ENCODE measurements at regions not wholly inside any gene's neighbourhood (a gene's known extent, or its start where the extent isn't known, plus 50 kb on each side); places are given as distances from the start of the nearest gene placed in this dataset.

DNA sequence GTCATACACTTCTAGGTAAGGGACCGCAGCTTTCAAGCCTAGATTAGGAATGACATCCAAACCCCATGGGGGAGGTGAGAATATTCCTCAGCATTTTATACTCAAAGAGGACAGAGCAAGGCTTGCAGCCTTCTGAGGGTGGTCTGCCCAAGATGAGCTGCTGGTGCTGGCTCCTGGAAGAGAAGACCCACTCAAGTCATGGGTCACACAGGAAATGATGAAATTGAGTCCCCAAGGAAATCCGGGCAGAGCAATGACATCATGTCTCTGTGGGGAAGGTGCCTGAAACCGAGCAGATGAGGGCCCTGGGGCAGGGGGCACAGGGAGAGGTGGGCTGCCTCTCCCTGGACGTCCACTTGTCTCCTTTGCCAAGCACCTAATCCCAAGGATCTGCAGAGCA, 468.7 kb downstream of the TSHZ3 start:
- no peaks in the 10 kb centered on the region for H3K27me3 ChIP-seq (replicated peaks; ENCODE audit: control insufficient read depth, insufficient read depth, low read length)
- H3K4me3 ChIP-seq (replicated peaks; ENCODE audit: low read depth, low read length): no peak overlapping the region
- DNase-seq (ENCODE audit: extremely low read depth, insufficient read length): no peak
- TF ChIP-seq, protein P1, sequence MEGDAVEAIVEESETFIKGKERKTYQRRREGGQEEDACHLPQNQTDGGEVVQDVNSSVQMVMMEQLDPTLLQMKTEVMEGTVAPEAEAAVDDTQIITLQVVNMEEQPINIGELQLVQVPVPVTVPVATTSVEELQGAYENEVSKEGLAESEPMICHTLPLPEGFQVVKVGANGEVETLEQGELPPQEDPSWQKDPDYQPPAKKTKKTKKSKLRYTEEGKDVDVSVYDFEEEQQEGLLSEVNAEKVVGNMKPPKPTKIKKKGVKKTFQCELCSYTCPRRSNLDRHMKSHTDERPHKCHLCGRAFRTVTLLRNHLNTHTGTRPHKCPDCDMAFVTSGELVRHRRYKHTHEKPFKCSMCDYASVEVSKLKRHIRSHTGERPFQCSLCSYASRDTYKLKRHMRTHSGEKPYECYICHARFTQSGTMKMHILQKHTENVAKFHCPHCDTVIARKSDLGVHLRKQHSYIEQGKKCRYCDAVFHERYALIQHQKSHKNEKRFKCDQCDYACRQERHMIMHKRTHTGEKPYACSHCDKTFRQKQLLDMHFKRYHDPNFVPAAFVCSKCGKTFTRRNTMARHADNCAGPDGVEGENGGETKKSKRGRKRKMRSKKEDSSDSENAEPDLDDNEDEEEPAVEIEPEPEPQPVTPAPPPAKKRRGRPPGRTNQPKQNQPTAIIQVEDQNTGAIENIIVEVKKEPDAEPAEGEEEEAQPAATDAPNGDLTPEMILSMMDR (IDR thresholded peaks at IDR 0.05; ENCODE audit: insufficient read depth, low read length, poor library complexity, severe bottlenecking): no peak
- no peaks in the 10 kb centered on the region for H3K36me3 ChIP-seq (ENCODE audit: control insufficient read depth, insufficient read depth, low read length)

DNA sequence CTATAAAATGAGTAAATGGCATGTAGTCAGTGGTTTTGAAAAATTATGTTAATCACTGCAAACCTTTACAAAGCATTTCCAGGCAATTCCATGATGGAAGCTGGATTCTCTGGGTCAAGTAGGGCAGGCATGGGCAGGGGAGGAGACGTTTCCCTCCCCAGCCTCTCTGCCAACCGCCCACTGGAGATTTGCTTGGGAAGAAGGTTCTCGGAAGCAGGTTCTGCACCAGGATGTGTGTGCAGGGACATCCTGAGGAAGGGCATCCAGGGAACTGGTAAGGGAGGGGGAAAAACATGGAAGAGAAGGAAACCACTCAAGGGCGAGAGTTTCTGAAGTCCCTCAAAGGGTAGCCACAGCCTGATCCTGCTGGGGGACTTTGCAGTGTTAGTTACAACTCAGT, 469.1 kb downstream of the TSHZ3 start:
- H3K27me3 ChIP-seq (replicated peaks; ENCODE audit: control insufficient read depth, insufficient read depth, low read length): no peaks in the 10 kb centered on the region
- TF ChIP-seq, protein P1 (IDR thresholded peaks at IDR 0.05; ENCODE audit: insufficient read depth, low read length, poor library complexity, severe bottlenecking): no peak
- H3K4me3 ChIP-seq (replicated peaks; ENCODE audit: low read depth, low read length): no peak overlapping the region
- H3K36me3 ChIP-seq (ENCODE audit: control insufficient read depth, insufficient read depth, low read length): no peaks in the 10 kb centered on the region
- DNase-seq (ENCODE audit: extremely low read depth, insufficient read length): no peak

DNA sequence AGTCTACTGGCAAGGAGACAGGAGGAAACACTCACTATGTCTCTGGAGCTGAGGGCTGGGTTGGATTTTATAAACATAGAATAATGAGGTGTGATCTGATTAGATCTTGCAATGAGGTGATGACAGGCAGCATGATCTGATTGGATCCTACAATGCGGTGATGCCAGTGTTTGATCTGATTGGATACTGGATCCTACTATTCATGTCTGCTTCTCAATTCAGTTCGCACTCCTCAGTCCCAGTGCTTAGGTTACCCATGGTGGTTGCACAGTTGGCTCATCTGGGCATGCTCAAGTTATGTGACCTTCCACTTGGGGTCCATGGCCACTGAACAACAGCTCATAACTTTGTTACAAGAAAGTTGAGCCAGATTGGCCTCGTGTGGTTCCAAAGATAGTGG, 469.5 kb downstream of the TSHZ3 start:
- H3K27me3 ChIP-seq (replicated peaks; ENCODE audit: control insufficient read depth, insufficient read depth, low read length): no peaks in the 10 kb centered on the region
- no peak for DNase-seq (ENCODE audit: extremely low read depth, insufficient read length)
- TF ChIP-seq, protein P1 (IDR thresholded peaks at IDR 0.05; ENCODE audit: insufficient read depth, low read length, poor library complexity, severe bottlenecking): no peak

GRCh38 chr19:30879225-30879624, 470.0 kb downstream of the TSHZ3 start:
- DNase-seq (ENCODE audit: extremely low read depth, insufficient read length): no peak
- no peak overlapping the region for H3K4me3 ChIP-seq (replicated peaks; ENCODE audit: low read depth, low read length)

More for the DNA sequence above, 469.5 kb downstream of the TSHZ3 start:
- H3K36me3 ChIP-seq (ENCODE audit: control insufficient read depth, insufficient read depth, low read length): no peaks in the 10 kb centered on the region
- no peak overlapping the region for H3K4me3 ChIP-seq (replicated peaks; ENCODE audit: low read depth, low read length)

GRCh38 chr19:30878495-30878894, 470.7 kb downstream of the TSHZ3 start:
- no peak overlapping the region for H3K4me3 ChIP-seq (replicated peaks; ENCODE audit: low read depth, low read length)
- H3K27me3 ChIP-seq (replicated peaks; ENCODE audit: control insufficient read depth, insufficient read depth, low read length): no peaks in the 10 kb centered on the region
- no peaks in the 10 kb centered on the region for H3K36me3 ChIP-seq (ENCODE audit: control insufficient read depth, insufficient read depth, low read length)
- DNase-seq (ENCODE audit: extremely low read depth, insufficient read length): no peak
- TF ChIP-seq, protein P1 (IDR thresholded peaks at IDR 0.05; ENCODE audit: insufficient read depth, low read length, poor library complexity, severe bottlenecking): no peak

More at GRCh38 chr19:30879225-30879624, 470.0 kb downstream of the TSHZ3 start:
- Histone ChIP-seq H3K36me3 (ENCODE audit: control insufficient read depth, insufficient read depth, low read length) (no peaks in the 10 kb centered on the region), H3K27me3 (replicated peaks; ENCODE audit: control insufficient read depth, insufficient read depth, low read length) (no peaks in the 10 kb centered on the region)
- TF ChIP-seq, protein P1 (IDR thresholded peaks at IDR 0.05; ENCODE audit: insufficient read depth, low read length, poor library complexity, severe bottlenecking): no peak

DNA sequence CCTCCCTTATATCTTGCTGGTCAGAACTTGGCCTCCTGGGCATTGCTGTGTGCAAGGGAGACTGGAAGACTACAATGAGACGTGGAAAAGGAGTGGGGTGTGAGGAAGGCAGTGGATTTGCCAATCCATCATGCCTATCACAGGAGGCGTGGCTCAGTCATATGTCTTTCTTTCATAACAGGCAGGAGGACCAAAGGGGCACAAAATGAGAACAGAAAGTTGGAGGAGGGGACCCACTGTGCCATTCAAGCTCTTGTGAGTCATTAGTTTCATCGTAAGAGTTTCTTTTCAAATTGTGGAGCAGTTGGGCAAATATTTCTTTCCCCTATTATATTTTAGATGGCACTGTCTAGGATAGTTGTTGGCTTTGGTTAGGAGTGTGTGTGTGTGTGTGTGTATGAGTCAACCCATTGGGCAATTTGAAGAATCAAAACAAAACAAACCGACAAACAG, 471.5 kb downstream of the TSHZ3 start:
- Histone ChIP-seq H3K27me3 (replicated peaks; ENCODE audit: control insufficient read depth, insufficient read depth, low read length) (no peaks in the 10 kb centered on the region), H3K4me3 (replicated peaks; ENCODE audit: low read depth, low read length) (no peak overlapping the region), H3K36me3 (ENCODE audit: control insufficient read depth, insufficient read depth, low read length) (no peaks in the 10 kb centered on the region)
- no peak for DNase-seq (ENCODE audit: extremely low read depth, insufficient read length)
- TF ChIP-seq, protein P1 (IDR thresholded peaks at IDR 0.05; ENCODE audit: insufficient read depth, low read length, poor library complexity, severe bottlenecking): no peak
